PFSK-1 (cell line): ENCODE measurements at regions not wholly inside any gene's neighbourhood (a gene's known extent, or its start where the extent isn't known, plus 50 kb on each side); places are given as distances from the start of the nearest gene placed in this dataset.

ENCODE experiments used
- FOXP2 ChIP-seq: optimal IDR thresholded peaks from 2 replicates; pipeline ENCODE3; 2011; ENCODE audit warnings: borderline replicate concordance, control low read depth, inconsistent platforms; ENCODE audit not compliant: insufficient read depth; ENCODE audit errors: extremely low read length, extremely low read depth
- POLR2AphosphoS5 ChIP-seq: IDR thresholded peaks from 2 replicates; pipeline ENCODE4 v1.6.1; 2012; ENCODE audit warnings: low read depth, mild to moderate bottlenecking, control low read depth, low read length, moderate library complexity
- REST ChIP-seq, 2 experiments: IDR thresholded peaks; 2 replicates each; pipeline versions ENCODE4 v1.6.1 to v1.8.0; 2011 to 2012; ENCODE audit warnings: low read depth in 2 of 2, low read length in 2 of 2, control low read depth in 1 of 2, inconsistent platforms in 1 of 2, mild to moderate bottlenecking in 1 of 2, moderate library complexity in 1 of 2; ENCODE audit not compliant: insufficient read depth in 1 of 2
- SIN3A ChIP-seq: IDR thresholded peaks from 2 replicates; pipeline ENCODE4 v1.6.1; 2012; ENCODE audit warnings: mild to moderate bottlenecking, low read length, moderate library complexity, borderline replicate concordance; ENCODE audit not compliant: insufficient read depth
- TAF1 ChIP-seq: IDR thresholded peaks from 2 replicates; pipeline ENCODE4 v1.6.1; 2012; ENCODE audit warnings: low read length, control low read depth, borderline replicate concordance; ENCODE audit not compliant: insufficient read depth

- TF ChIP-seq SIN3A (no peak), FOXP2 (no peak), TAF1 (no peak), REST (IDR thresholded peaks at IDR 0.05; ENCODE audit: insufficient read depth in 1 of 2, low read depth in 2 of 2, low read length in 2 of 2) (no peak), POLR2AphosphoS5 (no peak)
These were observed 129.2 kb downstream of the CTTN start for GRCh38 chr11:70527429-70528045.

- TF ChIP-seq SIN3A, result no peak
- TF ChIP-seq POLR2AphosphoS5, result no peak
- no peak for TF ChIP-seq TAF1
- TF ChIP-seq REST (IDR thresholded peaks at IDR 0.05; ENCODE audit: insufficient read depth in 1 of 2, low read depth in 2 of 2, low read length in 2 of 2), result no peak
- TF ChIP-seq FOXP2, result no peak
These were observed 129.9 kb downstream of the CTTN start for GRCh38 chr11:70528046-70528793.

GRCh38 chr11:70528794-70529580, 130.7 kb downstream of the CTTN start:
- TF ChIP-seq SIN3A (no peak), REST (IDR thresholded peaks at IDR 0.05; ENCODE audit: insufficient read depth in 1 of 2, low read depth in 2 of 2, low read length in 2 of 2) (no peak), POLR2AphosphoS5 (no peak), FOXP2 (no peak), TAF1 (no peak)

GRCh38 chr11:70530010-70530409, 131.7 kb downstream of the CTTN start:
- TF ChIP-seq SIN3A, result no peak
- TF ChIP-seq TAF1, result no peak
- no peak for TF ChIP-seq FOXP2

- no peak for TF ChIP-seq SIN3A
- TF ChIP-seq TAF1, result no peak
- TF ChIP-seq POLR2AphosphoS5, result no peak
- TF ChIP-seq REST (IDR thresholded peaks at IDR 0.05; ENCODE audit: insufficient read depth in 1 of 2, low read depth in 2 of 2, low read length in 2 of 2), result no peak
- TF ChIP-seq FOXP2, result no peak
These were observed 132.4 kb downstream of the CTTN start for GRCh38 chr11:70530629-70531185.
